ENCODE measurements at regions not wholly inside any gene's neighbourhood (a gene's known extent, or its start where the extent isn't known, plus 50 kb on each side); places are given as distances from the start of the nearest gene placed in this dataset.

GRCh38 chr13:63403733-63404132, 1988.1 kb upstream of the PCDH20 start:
- no peak for TF ChIP-seq CTCF (IDR thresholded peaks at IDR 0.05; ENCODE audit: poor library complexity)
- no peak for TF ChIP-seq EZH2phosphoT487 (IDR thresholded peaks at IDR 0.05; ENCODE audit: low read depth, severe bottlenecking, unreplicated experiment)

Data from hepatocyte (in vitro differentiated cells).